Lower lobe of right lung (tissue), 2 donors: ENCODE measurements at regions not wholly inside any gene's neighbourhood (a gene's known extent, or its start where the extent isn't known, plus 50 kb on each side); places are given as distances from the start of the nearest gene placed in this dataset.

ENCODE experiments used
- ATAC-seq, 2 donors: fragments of 200-7000 bp; cut with Tn5 transposase; one replicate each; pipeline ENCODE4 v1.9.1; 2020 to 2022; ENCODE audit warnings: mild to moderate bottlenecking in 2 of 2, moderate library complexity in 2 of 2
- DNase-seq: peaks from one replicate; pipeline ENCODE4 v3.0.0-alpha.2; 2020
- H3K27ac ChIP-seq: fragments of 200-600 bp; one replicate; pipeline ENCODE4 v1.8.0; 2022
- H3K27me3 ChIP-seq: fragments of 200-600 bp; one replicate; pipeline ENCODE4 v1.8.0; 2022; ENCODE audit warnings: low read depth
- H3K36me3 ChIP-seq: fragments of 200-600 bp; one replicate; pipeline ENCODE4 v1.8.0; 2022; ENCODE audit warnings: mild to moderate bottlenecking
- H3K4me1 ChIP-seq: fragments of 200-600 bp; one replicate; pipeline ENCODE4 v1.8.0; 2022
- H3K4me3 ChIP-seq: fragments of 200-600 bp; one replicate; pipeline ENCODE4 v1.8.0; 2022; ENCODE audit warnings: mild to moderate bottlenecking
- H3K9me3 ChIP-seq: fragments of 200-600 bp; one replicate; pipeline ENCODE4 v1.8.0; 2022
- intact Hi-C: fragments of 100-400 bp; cut with DNase I; formaldehyde crosslinking; loops from one replicate; pipeline ENCODE4 v1.11.0; 2022
- TF ChIP-seq, protein P1 (sequence below): fragments of 200-600 bp; IDR thresholded peaks from one replicate; pipeline ENCODE4 v1.8.0; 2022; ENCODE audit warnings: antibody characterized with exemption, mild to moderate bottlenecking
- donor health status: DM: no; HTN: yes; CAD: no; lungs with severe emphysema.

- DNase-seq, result no peak
- Histone ChIP-seq H3K9me3 (no peaks in the 10 kb centered on the region), H3K27me3 (no peaks in the 10 kb centered on the region), H3K36me3 (no peaks in the 10 kb centered on the region), H3K4me1 (no peaks in the 10 kb centered on the region), H3K27ac (no peak overlapping the region), H3K4me3 (no peak overlapping the region)
- intact Hi-C loops, result no loop called here
- TF ChIP-seq, protein P1, sequence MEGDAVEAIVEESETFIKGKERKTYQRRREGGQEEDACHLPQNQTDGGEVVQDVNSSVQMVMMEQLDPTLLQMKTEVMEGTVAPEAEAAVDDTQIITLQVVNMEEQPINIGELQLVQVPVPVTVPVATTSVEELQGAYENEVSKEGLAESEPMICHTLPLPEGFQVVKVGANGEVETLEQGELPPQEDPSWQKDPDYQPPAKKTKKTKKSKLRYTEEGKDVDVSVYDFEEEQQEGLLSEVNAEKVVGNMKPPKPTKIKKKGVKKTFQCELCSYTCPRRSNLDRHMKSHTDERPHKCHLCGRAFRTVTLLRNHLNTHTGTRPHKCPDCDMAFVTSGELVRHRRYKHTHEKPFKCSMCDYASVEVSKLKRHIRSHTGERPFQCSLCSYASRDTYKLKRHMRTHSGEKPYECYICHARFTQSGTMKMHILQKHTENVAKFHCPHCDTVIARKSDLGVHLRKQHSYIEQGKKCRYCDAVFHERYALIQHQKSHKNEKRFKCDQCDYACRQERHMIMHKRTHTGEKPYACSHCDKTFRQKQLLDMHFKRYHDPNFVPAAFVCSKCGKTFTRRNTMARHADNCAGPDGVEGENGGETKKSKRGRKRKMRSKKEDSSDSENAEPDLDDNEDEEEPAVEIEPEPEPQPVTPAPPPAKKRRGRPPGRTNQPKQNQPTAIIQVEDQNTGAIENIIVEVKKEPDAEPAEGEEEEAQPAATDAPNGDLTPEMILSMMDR, result no peak
- no peak for ATAC-seq
These were observed 364.4 kb upstream of the CLNK start for GRCh38 chr4:11049001-11049400.

DNA sequence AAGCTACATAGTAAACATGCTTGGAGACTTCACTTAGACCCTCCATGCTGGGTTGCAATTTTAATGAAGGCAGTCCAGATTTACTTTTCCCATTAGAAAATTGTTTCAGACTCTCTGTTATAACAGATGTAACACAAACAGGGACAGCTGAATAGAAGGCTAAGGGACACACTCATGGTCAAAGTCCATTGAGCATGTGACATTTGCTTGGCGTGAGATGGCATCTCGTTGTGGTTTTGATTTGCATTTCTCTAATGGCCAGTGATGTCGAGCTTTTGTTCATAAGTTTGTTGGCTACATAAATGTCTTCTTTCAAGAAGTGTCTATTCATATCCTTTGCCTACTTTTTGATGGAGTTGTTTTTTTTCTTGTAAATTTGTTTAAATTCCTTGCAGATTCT is 358.2 kb upstream of the CLNK start:
- H3K27ac ChIP-seq, result no peak overlapping the region
- H3K9me3 ChIP-seq, result no peaks in the 10 kb centered on the region
- H3K4me1 ChIP-seq, result peaks cover 7% of the 10 kb centered on the region
- DNase-seq (no peak), ATAC-seq (no peak)
- no peak overlapping the region for H3K4me3 ChIP-seq
- TF ChIP-seq, protein P1, result no peak
- no peaks in the 10 kb centered on the region for H3K36me3 ChIP-seq
- intact Hi-C loops, result no loop called here
- H3K27me3 ChIP-seq, result no peaks in the 10 kb centered on the region

GRCh38 chr4:11039634-11040131 is 355.1 kb upstream of the CLNK start:
- ATAC-seq, result no peak
- TF ChIP-seq, protein P1, result no peak
- peaks cover 7% of the 10 kb centered on the region for H3K4me1 ChIP-seq

DNA sequence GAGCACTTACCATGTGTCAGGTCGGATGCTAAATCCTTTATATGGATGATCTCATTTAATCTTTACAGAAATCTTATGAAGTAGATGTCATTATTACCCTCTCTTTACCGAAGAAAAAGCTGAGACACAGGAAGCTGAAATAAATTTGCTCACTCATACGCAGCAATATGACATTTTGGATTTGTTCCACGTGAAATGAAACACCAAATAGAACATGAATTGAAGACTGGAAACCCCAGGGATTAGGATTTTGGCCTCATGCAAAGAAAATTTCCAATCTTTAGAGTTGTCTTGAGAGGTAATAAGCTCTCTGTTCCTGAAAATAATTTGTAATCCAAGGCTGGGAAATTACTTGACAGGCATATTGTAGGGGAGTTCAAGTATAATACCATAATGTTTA is 354.4 kb upstream of the CLNK start:
- Histone ChIP-seq H3K9me3 (no peaks in the 10 kb centered on the region), H3K4me3 (no peak overlapping the region), H3K27ac (no peak overlapping the region), H3K4me1 (peaks cover 7% of the 10 kb centered on the region), H3K27me3 (no peaks in the 10 kb centered on the region), H3K36me3 (no peaks in the 10 kb centered on the region)
- no peak for DNase-seq
- TF ChIP-seq, protein P1, result no peak
- no peak for ATAC-seq
- intact Hi-C loops, result no loop called here

More at GRCh38 chr4:11039634-11040131, 355.1 kb upstream of the CLNK start:
- H3K4me3 ChIP-seq, result no peak overlapping the region
- H3K9me3 ChIP-seq, result no peaks in the 10 kb centered on the region
- intact Hi-C loops, result no loop called here
- H3K36me3 ChIP-seq, result no peaks in the 10 kb centered on the region
- H3K27me3 ChIP-seq, result no peaks in the 10 kb centered on the region
- H3K27ac ChIP-seq, result no peak overlapping the region
- no peak for DNase-seq

GRCh38 chr4:11037637-11038036 is 353.1 kb upstream of the CLNK start:
- TF ChIP-seq, protein P1, result no peak
- Histone ChIP-seq H3K27me3 (no peaks in the 10 kb centered on the region), H3K9me3 (no peaks in the 10 kb centered on the region), H3K27ac (no peak overlapping the region), H3K4me3 (no peak overlapping the region), H3K4me1 (peaks cover 7% of the 10 kb centered on the region), H3K36me3 (no peaks in the 10 kb centered on the region)
- ATAC-seq (no peak), DNase-seq (no peak)
- intact Hi-C loops, result no loop called here

DNA sequence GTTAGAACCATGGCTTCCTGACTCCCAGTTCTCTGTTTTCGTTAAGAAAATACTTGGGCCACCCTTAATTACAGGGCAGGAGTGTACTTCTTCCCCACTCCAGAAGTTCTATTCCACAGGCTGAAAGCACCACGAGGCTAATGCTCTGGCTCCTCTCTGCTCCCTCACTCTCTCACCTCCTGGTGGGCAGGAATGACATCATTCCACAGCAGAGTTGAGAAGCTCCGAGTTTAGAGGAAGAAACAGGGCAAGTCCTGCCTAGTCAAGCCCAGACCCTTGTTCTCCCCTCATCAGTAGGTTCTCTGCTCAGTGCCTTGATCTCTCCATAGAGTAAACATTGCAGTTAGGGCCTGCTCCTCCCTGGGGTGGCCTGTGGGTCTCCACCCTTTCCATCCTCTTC is 343.8 kb upstream of the CLNK start:
- Histone ChIP-seq H3K4me1 (no peaks in the 10 kb centered on the region), H3K27ac (no peak overlapping the region), H3K36me3 (no peaks in the 10 kb centered on the region), H3K9me3 (no peaks in the 10 kb centered on the region), H3K27me3 (no peaks in the 10 kb centered on the region), H3K4me3 (no peak overlapping the region)
- ATAC-seq (no peak), DNase-seq (no peak)
- intact Hi-C loops, result no loop called here
- TF ChIP-seq, protein P1, result no peak
